Testis (tissue), 2 donors: ENCODE measurements at regions not wholly inside any gene's neighbourhood (a gene's known extent, or its start where the extent isn't known, plus 50 kb on each side); places are given as distances from the start of the nearest gene placed in this dataset.

Source experiments
- POLR2A ChIP-seq: fragments of 450-650 bp; IDR thresholded peaks from one replicate; pipeline ENCODE4 v1.6.1; 2017; ENCODE audit warnings: antibody characterized with exemption, mild to moderate bottlenecking, moderate library complexity
- TF ChIP-seq, protein P1 (sequence below), 3 experiments: fragments of 450-650 bp in 2 of 3; fragments of 200-600 bp in 1 of 3; sonication (generic) in 1 of 3; IDR thresholded peaks; one replicate each; pipeline ENCODE4 v1.5.1; 2016 to 2019; ENCODE audit warnings: antibody characterized with exemption in 3 of 3, mild to moderate bottlenecking in 2 of 3, moderate library complexity in 1 of 3

- TF ChIP-seq, protein P1, sequence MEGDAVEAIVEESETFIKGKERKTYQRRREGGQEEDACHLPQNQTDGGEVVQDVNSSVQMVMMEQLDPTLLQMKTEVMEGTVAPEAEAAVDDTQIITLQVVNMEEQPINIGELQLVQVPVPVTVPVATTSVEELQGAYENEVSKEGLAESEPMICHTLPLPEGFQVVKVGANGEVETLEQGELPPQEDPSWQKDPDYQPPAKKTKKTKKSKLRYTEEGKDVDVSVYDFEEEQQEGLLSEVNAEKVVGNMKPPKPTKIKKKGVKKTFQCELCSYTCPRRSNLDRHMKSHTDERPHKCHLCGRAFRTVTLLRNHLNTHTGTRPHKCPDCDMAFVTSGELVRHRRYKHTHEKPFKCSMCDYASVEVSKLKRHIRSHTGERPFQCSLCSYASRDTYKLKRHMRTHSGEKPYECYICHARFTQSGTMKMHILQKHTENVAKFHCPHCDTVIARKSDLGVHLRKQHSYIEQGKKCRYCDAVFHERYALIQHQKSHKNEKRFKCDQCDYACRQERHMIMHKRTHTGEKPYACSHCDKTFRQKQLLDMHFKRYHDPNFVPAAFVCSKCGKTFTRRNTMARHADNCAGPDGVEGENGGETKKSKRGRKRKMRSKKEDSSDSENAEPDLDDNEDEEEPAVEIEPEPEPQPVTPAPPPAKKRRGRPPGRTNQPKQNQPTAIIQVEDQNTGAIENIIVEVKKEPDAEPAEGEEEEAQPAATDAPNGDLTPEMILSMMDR (IDR thresholded peaks at IDR 0.05), result no peak
- no peak for TF ChIP-seq POLR2A
These were observed 318.4 kb downstream of the CWC27 start for GRCh38 chr5:65087154-65087553.
